IPS-11a (cell line): ENCODE measurements at regions not wholly inside any gene's neighbourhood (a gene's known extent, or its start where the extent isn't known, plus 50 kb on each side); places are given as distances from the start of the nearest gene placed in this dataset.
A peak's percentile ranks its signal among the peaks of the same experiment; 100 is the strongest.

ENCODE experiments used
- H3K4me3 ChIP-seq: one replicate; pipeline ENCODE4 v1.5.1; 2013; ENCODE audit warnings: low read depth, low read length, control low read depth

DNA sequence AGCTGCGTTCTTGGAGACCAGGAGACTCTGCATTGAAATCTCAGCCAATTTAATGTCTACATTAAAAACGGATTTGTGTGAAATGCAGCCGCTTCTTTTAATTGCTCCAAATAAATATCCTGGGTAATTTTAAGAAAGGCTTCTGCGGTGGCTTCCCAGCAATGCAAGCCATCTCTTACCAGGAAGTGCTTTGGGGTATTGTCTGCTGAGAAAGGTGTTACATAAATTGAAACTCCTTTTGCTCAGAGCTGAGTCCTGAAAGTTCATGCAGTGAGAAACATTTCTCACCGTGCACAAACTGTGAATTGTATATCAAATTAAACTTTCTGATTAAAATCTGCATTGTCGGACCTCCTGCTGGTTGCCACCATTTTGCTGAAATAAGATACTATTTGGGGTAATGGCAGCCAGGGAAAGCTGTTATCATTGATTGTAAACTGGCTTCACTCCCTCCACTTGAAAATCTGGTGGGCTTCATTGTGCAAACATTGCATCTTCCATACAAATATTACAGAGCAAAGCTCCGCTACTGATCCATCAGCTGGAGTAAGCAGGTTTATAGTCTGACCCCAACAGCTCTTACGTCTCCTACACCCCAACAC is 59.5 kb downstream of the ZIC5 start:
- no peak overlapping the region for H3K4me3 ChIP-seq

DNA sequence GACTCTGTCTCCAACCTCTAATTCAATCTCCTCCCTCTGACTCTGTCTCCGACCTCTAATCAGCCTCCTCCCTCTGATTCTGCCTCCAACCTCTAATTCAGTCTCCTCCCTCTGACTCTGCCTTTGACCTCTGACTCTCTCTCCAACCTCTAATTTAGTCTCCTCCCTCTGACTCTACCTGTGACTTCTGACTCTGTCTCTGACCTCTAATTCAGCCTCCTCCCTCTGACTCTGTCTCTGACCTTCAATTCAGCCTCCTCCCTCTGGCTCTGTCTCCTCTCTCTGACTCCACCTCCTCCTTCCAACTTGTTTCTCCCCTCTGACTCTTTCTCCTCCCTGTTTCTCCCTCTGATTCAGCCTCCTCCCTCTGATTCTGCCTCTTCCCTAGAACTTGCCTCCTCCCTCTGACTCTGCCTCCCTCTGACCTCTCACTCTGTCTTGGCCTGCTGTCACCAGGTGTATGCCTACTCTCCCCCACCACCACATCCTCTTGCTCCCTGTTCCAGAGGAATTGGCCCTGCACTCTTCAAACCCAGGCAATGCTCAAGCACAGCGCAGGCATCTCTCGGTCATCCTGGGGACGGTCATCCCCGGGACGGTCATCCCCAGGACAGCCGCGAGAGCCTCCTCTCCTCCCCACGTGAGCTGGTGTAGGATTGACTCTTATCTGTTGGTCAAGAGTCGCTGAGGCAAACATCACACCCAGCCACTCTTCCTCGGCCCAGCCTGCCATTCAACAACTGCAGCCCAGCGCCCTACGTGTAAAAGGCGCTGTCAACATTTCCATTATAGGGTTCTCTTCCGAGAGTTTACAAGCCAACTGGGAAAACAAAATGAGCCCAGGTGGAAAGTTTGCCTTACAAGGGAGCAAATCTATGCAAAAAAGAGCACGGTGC is 60.2 kb downstream of the ZIC5 start:
- no peak overlapping the region for H3K4me3 ChIP-seq

DNA sequence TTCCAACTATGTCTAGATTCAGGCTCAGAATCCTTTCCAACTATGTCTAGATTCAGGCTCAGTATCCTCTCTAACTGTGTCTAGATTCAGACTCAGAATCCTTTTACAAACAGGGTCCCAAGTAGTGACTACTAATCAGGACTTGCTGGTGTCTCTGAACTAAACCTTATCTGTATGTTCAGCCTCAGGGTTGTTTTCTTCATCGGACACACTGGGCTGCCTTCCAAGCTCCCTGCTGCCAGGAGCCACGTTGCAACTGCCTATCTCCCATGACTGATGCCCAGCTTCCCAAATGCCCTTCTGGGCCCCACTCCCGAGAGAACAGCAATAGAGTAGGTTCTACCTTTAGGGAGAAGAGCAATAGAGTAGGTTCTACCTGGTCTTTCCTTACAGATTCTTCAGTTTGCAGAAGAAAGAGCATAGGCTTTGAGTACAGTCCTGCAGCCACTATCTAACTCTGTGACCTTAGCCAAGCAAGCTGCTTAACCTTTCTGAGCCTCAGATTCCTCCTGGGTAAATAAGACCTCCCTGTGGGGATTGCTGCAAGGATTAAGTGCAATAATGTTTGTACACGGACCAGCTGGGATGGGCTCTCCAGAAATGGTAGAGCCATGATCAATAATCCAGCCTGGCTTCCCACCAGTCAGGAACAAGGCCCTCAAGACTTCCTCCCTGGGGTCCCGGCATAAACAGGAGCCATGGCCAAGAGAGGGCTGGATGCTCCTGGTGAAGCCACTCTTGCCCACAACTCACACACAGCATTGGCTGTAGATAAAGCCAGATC is 61.5 kb downstream of the ZIC5 start:
- H3K4me3 ChIP-seq = no peak overlapping the region

DNA sequence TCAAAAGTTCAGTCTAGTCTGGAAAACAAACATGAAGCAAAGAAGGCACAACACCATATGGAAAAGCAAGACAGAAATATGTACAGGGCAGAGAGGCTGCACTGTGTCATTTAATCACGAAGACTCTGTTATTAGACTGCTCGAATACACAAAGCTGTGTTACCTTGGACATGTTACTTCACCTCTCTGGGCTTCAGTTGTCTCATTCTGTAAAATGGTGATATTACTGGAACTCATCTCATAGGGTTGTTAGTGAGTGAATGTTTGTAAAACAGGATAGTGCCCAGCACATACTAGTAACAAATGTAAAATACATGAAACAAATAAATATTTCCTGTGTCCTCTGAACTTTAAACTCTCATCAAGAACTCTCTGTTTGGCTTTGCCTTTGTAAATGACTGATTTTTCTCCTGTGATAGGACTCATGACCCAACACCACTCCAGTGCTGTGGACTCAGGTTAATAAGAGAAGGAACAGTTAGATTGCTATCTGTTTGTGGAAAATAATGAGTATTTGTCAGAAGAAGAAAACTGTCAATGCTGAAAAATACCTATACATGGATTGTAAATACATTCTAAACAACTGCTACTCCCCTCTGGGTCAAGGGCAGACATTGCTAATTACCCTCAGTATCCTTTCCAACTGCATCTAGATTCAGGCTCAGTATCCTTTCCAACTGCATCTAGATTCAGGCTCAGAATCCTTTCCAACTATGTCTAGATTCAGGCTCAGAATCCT is 62.3 kb downstream of the ZIC5 start:
- no peak overlapping the region for H3K4me3 ChIP-seq

DNA sequence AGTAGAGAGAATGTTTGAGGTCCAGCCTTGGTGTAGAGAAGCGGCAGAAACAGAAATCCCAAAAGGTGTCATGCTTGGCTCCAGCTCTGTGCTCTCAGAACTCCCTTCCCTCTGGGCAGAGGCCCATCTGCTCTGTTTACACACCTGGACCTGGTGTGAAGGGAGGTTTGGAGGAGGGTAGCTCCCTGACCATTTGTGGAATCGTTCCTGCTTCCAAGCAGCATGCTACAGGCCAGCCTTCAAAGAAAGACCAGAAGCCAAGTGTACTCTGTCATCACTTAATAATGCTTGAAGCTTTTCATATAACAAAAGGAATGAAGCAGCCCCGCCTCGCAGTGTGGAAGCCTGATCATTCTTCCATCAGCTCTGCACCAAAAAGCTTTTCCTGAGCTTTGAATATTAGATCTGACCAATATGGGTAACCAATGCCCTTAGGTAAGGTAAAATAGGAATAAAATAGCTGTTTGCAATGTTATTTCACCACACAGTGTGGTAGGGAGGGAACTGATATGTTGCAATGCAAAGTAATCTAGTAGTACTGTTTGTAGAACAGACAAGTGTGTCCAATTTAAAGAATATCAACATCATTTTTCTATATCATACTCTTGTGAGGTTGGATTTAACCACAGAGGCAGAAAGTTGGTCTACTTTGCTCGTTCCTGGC is 63.3 kb downstream of the ZIC5 start:
- no peak overlapping the region for H3K4me3 ChIP-seq

DNA sequence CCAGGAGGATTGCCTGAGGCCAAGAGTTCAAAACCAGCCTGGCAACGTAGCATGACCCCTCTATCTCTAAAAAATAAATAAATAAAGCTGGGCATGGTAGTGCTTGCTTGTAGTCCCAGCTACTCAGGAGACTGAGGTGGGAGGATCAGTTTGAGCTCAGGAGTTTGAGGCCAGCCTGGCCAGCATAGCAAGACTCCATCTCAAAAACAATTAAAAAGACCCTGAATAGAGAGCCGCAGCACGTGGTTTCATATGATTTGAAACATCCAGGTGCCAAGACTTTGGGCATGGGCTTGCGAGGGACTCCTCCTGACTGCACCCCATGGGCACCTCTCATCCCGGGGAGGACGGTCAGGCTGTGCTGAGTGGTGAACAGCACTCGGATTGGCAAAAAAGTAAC is 63.9 kb downstream of the ZIC5 start:
- no peak overlapping the region for H3K4me3 ChIP-seq

DNA sequence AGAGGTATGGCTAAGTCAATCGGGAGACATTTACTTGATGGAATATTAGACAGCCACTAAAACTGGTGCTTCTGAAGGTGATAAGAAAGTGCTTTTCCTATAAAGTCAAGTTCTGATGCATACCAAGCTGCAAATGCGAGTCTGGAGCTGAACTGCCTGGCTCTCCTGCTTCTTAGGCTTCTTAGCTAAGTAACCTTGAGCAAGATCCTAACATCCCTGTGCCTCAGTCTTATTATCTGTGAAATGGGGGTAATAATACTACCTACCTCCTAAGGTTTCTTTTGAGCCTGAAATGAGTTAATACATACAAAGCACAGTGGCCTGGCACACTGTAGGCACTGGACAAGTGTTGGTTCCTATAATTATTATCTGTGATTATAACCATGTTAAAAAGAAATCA is 64.5 kb downstream of the ZIC5 start:
- no peak overlapping the region for H3K4me3 ChIP-seq

DNA sequence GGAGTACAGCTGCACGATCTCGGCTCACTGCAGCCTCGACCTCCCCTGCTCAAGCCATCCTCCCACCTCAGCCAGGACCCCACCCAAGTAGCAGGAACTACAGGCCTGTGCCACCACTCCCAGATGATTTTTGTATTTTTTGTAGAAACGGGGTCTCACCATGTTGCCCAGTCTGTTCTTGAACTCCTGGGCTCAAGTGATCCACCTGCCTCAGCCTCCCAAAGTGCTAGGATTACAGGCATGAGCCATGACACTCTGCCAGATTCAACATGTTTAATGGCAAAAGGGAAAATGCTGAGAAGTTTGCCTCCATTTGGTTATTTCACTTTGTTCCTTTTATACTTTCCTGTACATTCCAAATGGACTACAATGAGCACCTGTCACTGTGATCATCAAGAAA is 65.8 kb downstream of the ZIC5 start:
- no peak overlapping the region for H3K4me3 ChIP-seq

DNA sequence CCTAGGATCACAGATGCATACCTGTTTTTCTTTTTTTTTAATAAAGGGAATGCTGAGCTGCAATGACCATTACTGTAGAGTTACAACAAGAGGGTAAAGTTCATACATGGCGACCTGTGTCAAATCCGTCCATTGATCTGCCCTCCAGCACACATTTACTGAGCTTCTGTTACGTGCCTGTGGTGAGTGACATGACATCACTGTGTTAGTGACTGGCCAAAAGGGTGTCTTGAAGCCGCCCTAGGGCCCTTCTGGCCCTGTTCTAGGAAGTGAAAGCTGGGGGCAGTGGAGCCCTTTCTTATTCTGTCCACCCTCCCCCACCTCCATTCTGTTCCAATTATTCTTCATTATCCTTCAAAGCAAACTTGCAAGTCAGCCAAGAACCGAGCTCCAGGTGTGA is 66.3 kb downstream of the ZIC5 start:
- no peak overlapping the region for H3K4me3 ChIP-seq

DNA sequence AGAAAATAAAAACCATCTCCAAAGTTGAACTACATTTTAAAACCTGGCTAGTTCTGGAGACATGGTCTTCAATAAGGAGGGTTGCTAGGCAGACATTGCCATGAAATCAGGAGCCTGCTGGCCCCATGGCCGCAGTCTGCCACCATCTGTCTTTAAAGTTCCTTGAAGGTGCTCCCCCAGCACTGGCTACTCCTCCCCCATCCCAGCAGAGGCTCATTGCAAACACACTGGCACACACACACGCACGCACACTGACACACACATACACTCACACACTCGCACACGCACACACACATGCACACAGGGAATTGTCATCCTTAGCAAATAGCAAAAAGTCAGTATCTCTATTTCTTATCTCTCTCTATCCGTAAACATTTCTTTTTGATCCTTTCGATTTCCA is 68.4 kb downstream of the ZIC5 start:
- H3K4me3 ChIP-seq = no peak overlapping the region

DNA sequence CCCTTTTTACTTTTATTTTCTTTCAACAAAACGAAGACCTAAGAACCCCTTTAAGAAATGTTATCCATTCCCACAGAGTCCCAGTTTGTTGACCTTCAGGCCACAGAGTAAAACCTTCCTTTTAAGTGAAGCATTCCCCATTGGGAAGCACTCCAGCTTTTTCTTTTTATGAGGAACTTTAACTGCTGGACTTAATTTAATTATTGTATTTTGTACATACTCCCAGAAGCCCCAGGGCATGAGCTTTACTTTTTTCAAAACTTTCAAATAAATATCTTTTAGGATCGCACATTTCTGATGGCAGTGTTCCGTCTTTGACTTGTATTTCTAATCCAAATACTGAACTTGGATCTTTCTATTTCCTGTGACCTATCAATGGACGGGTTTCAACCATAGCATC is 68.9 kb downstream of the ZIC5 start:
- no peak overlapping the region for H3K4me3 ChIP-seq

DNA sequence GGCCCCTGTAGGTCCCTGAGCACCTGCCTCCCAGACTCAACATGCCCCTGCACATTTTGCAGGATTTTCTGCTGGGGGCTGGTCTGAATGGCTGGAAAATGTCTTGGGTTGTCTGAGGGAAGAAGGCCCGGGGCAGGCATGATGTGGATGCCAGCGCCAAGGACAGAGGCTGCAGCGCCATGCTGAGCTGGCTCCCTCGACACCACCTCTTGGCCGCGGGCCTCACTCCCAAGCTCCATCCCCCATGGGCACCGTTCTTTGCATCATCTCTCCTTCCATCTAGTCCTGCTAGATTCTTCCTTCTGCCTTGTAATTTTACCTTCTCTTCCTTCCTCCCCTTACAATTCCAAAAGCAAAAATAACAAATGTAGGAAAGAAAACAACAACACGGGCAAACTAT is 70.6 kb downstream of the ZIC5 start:
- H3K4me3 ChIP-seq = no peak overlapping the region

DNA sequence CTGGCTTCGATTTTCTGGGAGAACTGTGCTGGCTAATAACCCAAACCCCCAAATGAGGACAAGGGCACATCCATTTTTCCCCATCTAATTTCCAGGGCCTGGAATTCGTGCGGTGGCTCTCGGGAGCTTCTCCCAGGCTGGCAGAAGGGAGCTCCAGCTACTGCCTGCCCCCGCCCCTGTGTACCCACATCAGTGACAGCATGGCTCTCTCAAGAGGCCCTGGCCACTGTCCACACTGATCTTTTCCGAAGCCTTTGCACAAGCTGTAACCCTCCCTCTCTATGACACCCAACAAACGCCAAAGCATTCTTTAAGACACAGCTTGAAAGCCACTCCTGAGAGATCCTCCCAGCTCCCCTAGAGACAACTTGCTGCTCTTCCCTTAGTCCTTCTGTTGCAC is 73.1 kb downstream of the ZIC5 start:
- no peak overlapping the region for H3K4me3 ChIP-seq

DNA sequence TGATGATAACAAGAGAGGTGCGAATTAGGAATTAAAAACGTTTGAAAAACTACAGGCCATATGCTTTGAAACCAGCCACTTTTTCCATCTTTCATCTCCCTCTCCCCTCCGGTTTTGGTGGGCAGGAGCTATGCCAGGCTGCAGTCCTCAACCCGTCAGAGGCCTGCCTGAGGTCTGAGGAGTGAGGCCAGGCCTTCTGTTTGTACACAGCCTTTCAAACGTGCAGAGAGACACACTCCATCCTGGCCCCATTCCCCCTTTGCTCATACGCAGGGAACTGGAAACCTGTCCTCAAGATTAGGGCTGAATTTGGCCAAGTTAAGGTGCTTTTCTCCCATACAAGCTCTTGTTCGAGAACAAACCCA is 74.5 kb downstream of the ZIC5 start:
- H3K4me3 ChIP-seq = no peak overlapping the region

DNA sequence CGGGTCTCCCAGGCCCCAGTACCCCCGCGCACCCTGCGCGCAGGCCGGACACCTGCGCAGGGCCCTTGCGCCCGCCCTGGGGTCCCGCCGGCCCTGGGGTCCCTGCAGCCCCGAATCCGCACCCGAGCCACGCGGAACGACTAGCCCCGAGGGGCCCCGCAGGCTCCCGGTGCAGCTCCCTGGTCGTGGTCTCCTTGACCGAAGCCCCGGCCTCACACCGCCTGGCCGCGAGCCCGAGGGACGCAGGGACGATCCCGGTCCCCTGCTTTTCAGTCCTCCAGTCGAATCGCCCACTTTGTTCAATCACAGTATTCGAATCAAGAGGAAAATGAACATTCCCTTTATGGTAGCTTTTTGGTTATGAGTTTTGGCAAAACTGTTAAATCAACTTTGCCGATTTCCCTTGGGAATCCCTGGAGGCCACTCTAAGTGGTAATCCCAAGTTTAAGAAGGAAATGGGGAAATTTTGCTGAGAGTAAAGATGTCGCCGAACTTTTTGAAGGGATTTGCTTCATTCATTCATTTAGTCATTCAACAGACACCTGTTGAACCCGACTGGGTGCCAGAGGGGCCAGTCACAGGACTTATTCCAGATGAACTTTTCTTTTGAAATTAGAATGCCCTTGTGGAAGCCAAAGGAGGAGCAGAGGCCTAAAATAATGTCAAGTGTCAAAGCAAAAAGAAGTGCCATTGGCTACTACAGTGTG is 75.0 kb downstream of the ZIC5 start:
- no peak overlapping the region for H3K4me3 ChIP-seq

DNA sequence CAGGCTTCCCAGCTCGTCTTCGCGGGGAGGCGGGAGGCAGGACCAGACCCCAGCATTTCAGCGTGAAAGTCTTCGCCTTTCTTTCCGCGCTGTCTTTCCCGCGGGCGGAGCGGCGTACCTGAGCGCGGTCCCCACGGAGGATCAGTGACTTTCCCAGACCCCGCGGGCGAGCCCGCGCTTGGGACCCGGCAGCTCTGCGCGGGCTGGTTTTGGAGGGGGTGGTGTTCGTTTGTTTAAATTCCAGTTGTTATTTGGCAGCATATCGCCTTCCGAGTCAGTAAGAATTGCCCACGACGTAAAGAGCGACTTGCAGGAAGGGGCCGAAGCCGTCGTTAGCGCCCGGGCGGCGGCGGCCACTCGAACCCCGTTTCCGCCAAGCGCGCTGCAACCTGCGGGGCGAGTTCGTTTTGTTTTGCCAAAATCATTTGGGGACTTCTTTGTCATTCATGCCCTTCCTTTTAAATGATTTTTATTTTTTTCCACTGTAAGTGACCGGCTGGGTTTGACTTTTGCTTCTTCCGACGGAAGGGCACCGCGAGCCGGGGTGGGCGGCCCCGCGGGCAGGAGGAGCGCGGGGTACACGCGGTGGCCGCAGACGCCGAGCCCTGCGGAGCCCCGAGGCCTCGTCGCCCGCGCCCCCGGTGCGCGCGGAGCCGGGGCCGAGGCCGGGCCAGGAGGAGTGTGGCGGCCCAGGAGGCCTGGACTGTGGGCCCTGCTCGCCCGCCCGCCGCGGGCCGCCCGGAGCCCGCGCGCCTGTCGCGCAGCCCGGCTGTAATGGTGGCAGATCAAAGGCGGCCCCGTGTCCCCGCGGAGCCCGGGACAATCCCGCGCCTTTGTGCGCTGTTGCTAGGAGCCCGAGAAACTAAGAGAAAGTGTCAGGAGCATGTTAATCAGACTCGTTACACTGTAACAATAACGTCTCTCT is 75.9 kb downstream of the ZIC5 start:
- H3K4me3 ChIP-seq = no peak overlapping the region

DNA sequence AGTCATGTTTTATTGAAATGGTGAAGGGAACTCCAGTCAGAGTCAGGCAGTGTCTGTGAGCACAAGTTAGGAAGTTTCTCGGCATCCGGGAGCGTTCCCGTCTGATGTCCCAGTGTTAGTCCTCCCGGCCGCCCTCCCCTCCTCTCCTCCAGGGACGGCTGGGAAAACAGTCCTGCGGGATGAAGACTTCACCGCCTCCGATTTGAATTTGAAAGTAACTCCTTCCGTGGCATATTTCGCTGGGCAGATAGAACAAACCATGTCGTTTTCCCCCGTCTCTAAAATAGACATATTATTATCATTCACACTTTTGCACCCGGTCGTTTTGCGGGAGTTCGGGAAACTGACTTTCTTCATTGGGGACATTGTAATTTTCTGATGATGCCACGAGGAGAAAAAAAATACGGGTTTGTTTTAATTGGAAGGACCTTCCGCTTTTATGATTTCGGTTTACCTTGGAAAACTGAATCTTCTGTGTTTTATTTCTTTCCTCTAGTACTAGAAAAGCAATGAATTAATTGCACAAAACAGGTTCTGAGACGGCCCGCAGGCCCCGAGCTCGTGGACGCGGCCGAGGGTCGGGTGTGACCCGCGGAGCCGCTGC is 76.6 kb downstream of the ZIC5 start:
- H3K4me3 ChIP-seq = peak overlapping the region; percentile 28

DNA sequence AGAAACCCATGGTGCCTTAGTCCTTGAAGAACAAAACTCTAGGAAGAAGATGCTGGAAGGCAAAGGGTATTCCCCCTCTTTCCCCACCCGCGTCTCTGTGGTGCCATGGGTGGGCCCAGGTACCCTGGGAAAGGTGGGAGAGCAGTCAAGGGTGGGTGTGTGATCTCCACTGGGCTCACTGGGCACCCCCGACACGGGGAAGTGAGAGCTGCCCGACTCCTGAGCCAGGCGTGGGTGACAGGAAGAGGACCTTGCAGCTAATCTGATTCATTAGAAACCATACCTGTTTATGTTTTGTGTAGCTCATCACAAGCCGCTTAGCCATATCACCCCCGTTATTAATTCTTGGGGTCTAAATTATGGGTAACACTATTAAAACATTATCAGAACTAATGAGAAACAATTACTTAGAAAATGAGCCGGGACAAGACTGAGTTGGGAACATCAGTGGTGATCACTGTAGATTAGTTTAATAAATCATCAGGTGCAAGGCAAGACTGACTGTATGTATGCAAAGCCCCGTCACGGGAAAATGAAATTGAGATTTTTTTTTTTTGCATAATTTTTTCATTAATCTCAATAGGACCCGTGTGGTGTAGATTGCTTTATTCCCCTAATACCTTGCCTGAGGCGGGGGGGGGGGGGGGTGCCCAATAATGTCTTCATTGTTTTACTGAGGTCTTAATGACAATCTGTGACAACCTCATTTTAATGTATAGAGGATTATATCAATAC is 77.3 kb downstream of the ZIC5 start:
- no peak overlapping the region for H3K4me3 ChIP-seq
